ENCODE measurements at regions not wholly inside any gene's neighbourhood (a gene's known extent, or its start where the extent isn't known, plus 50 kb on each side); places are given as distances from the start of the nearest gene placed in this dataset.
A peak's percentile ranks its signal among the peaks of the same experiment; 100 is the strongest.
"Not testable (repeated sequence)": the region's sequence is repeated elsewhere in the genome, so short reads cannot be mapped to it uniquely, and the experiment has no call there.

DNA sequence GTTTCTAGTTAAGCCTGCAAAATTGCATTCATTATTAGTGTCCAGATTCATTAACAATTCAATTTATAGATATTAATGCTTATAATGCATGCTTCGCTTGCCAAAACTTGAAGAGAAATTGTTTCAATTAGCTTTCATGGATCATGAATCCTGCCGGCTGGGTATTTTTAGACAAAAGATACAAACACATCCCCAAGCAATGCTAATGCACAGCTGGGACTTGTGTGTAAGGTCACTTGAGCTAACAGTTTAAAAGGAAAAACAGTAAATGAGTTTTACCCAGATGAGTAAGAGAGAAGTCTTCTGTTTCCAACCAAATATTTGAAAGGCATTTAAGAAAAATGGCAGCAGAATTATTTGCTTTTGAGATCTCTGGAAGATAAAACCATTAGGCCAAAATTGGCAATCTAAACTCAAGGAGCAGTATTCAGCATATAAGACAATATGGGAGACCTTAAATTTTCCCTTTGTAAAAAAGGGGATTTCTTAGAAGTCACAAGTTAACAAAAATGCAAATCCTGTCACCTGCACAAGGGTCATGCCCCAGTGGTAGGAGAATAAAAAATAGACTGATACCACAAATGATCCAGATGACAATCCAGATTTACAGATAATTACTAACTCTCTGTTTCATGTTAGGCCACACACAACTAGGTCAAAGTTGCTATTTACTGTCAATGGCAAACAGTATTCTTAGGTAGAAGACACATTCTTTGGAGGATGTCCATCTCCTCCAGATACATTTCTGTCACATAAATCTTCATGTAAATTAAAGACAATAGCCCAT lies 418.4 kb upstream of the PMFBP1 start:
- TF ChIP-seq, protein P1, sequence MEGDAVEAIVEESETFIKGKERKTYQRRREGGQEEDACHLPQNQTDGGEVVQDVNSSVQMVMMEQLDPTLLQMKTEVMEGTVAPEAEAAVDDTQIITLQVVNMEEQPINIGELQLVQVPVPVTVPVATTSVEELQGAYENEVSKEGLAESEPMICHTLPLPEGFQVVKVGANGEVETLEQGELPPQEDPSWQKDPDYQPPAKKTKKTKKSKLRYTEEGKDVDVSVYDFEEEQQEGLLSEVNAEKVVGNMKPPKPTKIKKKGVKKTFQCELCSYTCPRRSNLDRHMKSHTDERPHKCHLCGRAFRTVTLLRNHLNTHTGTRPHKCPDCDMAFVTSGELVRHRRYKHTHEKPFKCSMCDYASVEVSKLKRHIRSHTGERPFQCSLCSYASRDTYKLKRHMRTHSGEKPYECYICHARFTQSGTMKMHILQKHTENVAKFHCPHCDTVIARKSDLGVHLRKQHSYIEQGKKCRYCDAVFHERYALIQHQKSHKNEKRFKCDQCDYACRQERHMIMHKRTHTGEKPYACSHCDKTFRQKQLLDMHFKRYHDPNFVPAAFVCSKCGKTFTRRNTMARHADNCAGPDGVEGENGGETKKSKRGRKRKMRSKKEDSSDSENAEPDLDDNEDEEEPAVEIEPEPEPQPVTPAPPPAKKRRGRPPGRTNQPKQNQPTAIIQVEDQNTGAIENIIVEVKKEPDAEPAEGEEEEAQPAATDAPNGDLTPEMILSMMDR (IDR thresholded peaks at IDR 0.05; ENCODE audit: poor library complexity, severe bottlenecking), result no peak
- no peak for TF ChIP-seq TAF1 (IDR thresholded peaks at IDR 0.05; ENCODE audit: low read depth)
- TF ChIP-seq, protein P2, sequence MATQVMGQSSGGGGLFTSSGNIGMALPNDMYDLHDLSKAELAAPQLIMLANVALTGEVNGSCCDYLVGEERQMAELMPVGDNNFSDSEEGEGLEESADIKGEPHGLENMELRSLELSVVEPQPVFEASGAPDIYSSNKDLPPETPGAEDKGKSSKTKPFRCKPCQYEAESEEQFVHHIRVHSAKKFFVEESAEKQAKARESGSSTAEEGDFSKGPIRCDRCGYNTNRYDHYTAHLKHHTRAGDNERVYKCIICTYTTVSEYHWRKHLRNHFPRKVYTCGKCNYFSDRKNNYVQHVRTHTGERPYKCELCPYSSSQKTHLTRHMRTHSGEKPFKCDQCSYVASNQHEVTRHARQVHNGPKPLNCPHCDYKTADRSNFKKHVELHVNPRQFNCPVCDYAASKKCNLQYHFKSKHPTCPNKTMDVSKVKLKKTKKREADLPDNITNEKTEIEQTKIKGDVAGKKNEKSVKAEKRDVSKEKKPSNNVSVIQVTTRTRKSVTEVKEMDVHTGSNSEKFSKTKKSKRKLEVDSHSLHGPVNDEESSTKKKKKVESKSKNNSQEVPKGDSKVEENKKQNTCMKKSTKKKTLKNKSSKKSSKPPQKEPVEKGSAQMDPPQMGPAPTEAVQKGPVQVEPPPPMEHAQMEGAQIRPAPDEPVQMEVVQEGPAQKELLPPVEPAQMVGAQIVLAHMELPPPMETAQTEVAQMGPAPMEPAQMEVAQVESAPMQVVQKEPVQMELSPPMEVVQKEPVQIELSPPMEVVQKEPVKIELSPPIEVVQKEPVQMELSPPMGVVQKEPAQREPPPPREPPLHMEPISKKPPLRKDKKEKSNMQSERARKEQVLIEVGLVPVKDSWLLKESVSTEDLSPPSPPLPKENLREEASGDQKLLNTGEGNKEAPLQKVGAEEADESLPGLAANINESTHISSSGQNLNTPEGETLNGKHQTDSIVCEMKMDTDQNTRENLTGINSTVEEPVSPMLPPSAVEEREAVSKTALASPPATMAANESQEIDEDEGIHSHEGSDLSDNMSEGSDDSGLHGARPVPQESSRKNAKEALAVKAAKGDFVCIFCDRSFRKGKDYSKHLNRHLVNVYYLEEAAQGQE (IDR thresholded peaks at IDR 0.05; ENCODE audit: borderline replicate concordance), result no peak
- no peak overlapping the region for H2AFZ ChIP-seq (ENCODE audit: low read depth, low read length)
- no peak overlapping the region for H3K27ac ChIP-seq (ENCODE audit: low read length)

DNA sequence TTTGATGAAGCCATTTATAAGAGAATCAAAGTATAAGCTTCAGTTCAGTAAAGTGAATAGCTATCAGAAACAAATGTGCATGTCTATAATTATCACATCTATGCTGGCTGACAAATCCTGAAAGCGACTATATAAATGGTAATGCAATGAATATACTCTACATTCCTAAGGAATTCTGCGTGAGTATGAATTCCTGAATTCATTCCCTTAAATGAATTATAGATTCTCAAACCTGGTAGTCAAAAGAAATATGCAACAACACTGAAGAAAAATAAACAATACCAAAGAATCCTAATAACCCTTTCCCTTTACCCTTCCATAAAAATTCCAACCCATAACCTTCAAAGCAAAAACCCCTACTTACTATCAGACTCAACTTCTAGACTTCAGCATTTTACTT lies 416.6 kb upstream of the PMFBP1 start:
- H3K36me3 ChIP-seq (ENCODE audit: insufficient read depth, low read length), result no peaks in the 10 kb centered on the region
- H4K20me1 ChIP-seq (ENCODE audit: insufficient read depth), result no peaks in the 10 kb centered on the region
- no peak overlapping the region for H3K4me3 ChIP-seq (ENCODE audit: low read length)
- TF ChIP-seq, protein P2 (IDR thresholded peaks at IDR 0.05; ENCODE audit: borderline replicate concordance), result peak; percentile 66
- no peak for TF ChIP-seq SMC3 (conservative IDR thresholded peaks at IDR 0.05; ENCODE audit: poor library complexity)
- H2AFZ ChIP-seq (ENCODE audit: low read depth, low read length), result no peak overlapping the region
- H3K4me2 ChIP-seq (ENCODE audit: low read length), result no peak overlapping the region
- H3K9me3 ChIP-seq (ENCODE audit: low read length), result no peaks in the 10 kb centered on the region
- H3F3A ChIP-seq (ENCODE audit: insufficient read depth, low read length, poor library complexity, severe bottlenecking), result no peaks in the 10 kb centered on the region
- H3K27ac ChIP-seq (ENCODE audit: low read length), result peak overlapping the region; percentile 31
- no peak overlapping the region for H3K9ac ChIP-seq (ENCODE audit: low read length)
- no peaks in the 10 kb centered on the region for H3K79me2 ChIP-seq (replicated peaks; ENCODE audit: insufficient read depth, low read length)
- H3K27me3 ChIP-seq (ENCODE audit: insufficient read depth, low read depth, low read length), result no peaks in the 10 kb centered on the region
- H3K9me2 ChIP-seq (ENCODE audit: insufficient read depth, low read length), result no peaks in the 10 kb centered on the region

More for the DNA sequence above, 418.4 kb upstream of the PMFBP1 start:
- H3K27me3 ChIP-seq (ENCODE audit: insufficient read depth, low read depth, low read length), result no peaks in the 10 kb centered on the region
- no peaks in the 10 kb centered on the region for H4K20me1 ChIP-seq (ENCODE audit: insufficient read depth)
- H3K4me3 ChIP-seq (ENCODE audit: low read length), result no peak overlapping the region
- H3K9me2 ChIP-seq (ENCODE audit: insufficient read depth, low read length), result no peaks in the 10 kb centered on the region
- H3K9ac ChIP-seq (ENCODE audit: low read length), result no peak overlapping the region
- H3K4me2 ChIP-seq (ENCODE audit: low read length), result no peak overlapping the region
- no peaks in the 10 kb centered on the region for H3K79me2 ChIP-seq (replicated peaks; ENCODE audit: insufficient read depth, low read length)
- H3K9me3 ChIP-seq (ENCODE audit: low read length), result no peaks in the 10 kb centered on the region
- no peaks in the 10 kb centered on the region for H3F3A ChIP-seq (ENCODE audit: insufficient read depth, low read length, poor library complexity, severe bottlenecking)
- H3K36me3 ChIP-seq (ENCODE audit: insufficient read depth, low read length), result no peaks in the 10 kb centered on the region

DNA sequence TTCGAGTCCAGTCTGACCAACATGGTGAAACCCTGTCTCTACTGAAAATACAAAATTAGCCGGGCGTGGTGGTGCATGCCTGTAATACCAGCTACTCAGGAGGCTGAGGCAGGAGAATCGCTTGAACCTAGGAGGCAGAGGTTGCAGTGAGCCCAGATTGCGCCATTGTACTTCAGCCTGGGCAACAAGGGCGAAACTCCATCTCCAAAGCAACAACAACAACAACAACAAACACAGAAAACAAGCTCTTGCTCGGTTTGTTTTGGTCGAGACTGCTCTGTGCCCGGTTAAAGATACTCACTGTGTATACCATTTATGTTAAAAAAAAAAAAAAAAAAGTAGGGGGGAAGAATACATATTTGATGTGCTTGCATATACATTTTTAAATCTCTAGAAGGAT lies 406.1 kb upstream of the PMFBP1 start:
- not testable (repeated sequence) for H4K20me1 ChIP-seq (ENCODE audit: insufficient read depth); H3F3A ChIP-seq (ENCODE audit: insufficient read depth, low read length, poor library complexity, severe bottlenecking); H3K27me3 ChIP-seq (ENCODE audit: insufficient read depth, low read depth, low read length); H3K9ac ChIP-seq (ENCODE audit: low read length); H3K9me3 ChIP-seq (ENCODE audit: low read length); H2AFZ ChIP-seq (ENCODE audit: low read depth, low read length); H3K36me3 ChIP-seq (ENCODE audit: insufficient read depth, low read length); H3K4me3 ChIP-seq (ENCODE audit: low read length); H3K27ac ChIP-seq (ENCODE audit: low read length); H3K9me2 ChIP-seq (ENCODE audit: insufficient read depth, low read length); H3K79me2 ChIP-seq (replicated peaks; ENCODE audit: insufficient read depth, low read length); H3K4me2 ChIP-seq (ENCODE audit: low read length)
